Stomach (tissue), 4 donors: ENCODE measurements at regions not wholly inside any gene's neighbourhood (a gene's known extent, or its start where the extent isn't known, plus 50 kb on each side); places are given as distances from the start of the nearest gene placed in this dataset.

Experiments
- CTCF ChIP-seq, 7 experiments: fragments of 450-650 bp in 4 of 7; fragments of 200-600 bp in 3 of 7; sonication (generic) in 3 of 7; IDR thresholded peaks; one replicate each; pipeline ENCODE4 v1.5.1; 2016 to 2019; ENCODE audit warnings: antibody characterized with exemption in 7 of 7, control low read depth in 2 of 7, mild to moderate bottlenecking in 1 of 7
- EP300 ChIP-seq: sonication (generic); formaldehyde crosslinking; IDR thresholded peaks from one replicate; pipeline ENCODE4 v1.6.1; 2017; ENCODE audit warnings: antibody characterized with exemption
- POLR2A ChIP-seq, 4 donors: fragments of 450-650 bp; IDR thresholded peaks; one replicate each; pipeline ENCODE4 v1.6.1; 2016; ENCODE audit warnings: antibody characterized with exemption in 4 of 4, control low read depth in 2 of 4, mild to moderate bottlenecking in 1 of 4, moderate library complexity in 1 of 4
- POLR2AphosphoS5 ChIP-seq, 3 donors: sonication (generic); formaldehyde crosslinking; IDR thresholded peaks; one replicate each; pipeline ENCODE4 v1.6.1; 2016; ENCODE audit warnings: antibody characterized with exemption in 3 of 3

- no peak for TF ChIP-seq CTCF (IDR thresholded peaks at IDR 0.05)
- no peak for TF ChIP-seq EP300
- no peak for TF ChIP-seq POLR2A (IDR thresholded peaks at IDR 0.05)
- TF ChIP-seq POLR2AphosphoS5 (IDR thresholded peaks at IDR 0.05) = no peak
Observed at GRCh38 chr2:104523921-104524320, 330.0 kb upstream of the POU3F3 start.
